NCI-H2171 treated with DMSO at 0.1 percent for 48 hours (cell line): ENCODE measurements at regions not wholly inside any gene's neighbourhood (a gene's known extent, or its start where the extent isn't known, plus 50 kb on each side); places are given as distances from the start of the nearest gene placed in this dataset.
"Not testable (repeated sequence)": the region's sequence is repeated elsewhere in the genome, so short reads cannot be mapped to it uniquely, and the experiment has no call there.

Source experiments
- DNase-seq: peaks from one replicate; lab custom pipeline; 2025; lab: John Stamatoyannopoulos, UW

GRCh38 chr9:105022545-105022944, 94.6 kb upstream of the ABCA1 start:
- DNase-seq, result not testable (repeated sequence)

- DNase-seq, result no peak
Measured at GRCh38 chr9:105023788-105024187, 95.8 kb upstream of the ABCA1 start.

GRCh38 chr9:105024529-105024928, 96.6 kb upstream of the ABCA1 start:
- DNase-seq, result no peak

GRCh38 chr9:105026451-105026850, 98.5 kb upstream of the ABCA1 start:
- no peak for DNase-seq

- no peak for DNase-seq
Measured at GRCh38 chr9:105027084-105027483, 99.1 kb upstream of the ABCA1 start.

GRCh38 chr9:105030285-105030684, 102.3 kb upstream of the ABCA1 start:
- no peak for DNase-seq

GRCh38 chr9:105037139-105037538, 109.2 kb upstream of the ABCA1 start:
- DNase-seq, result no peak

- DNase-seq, result no peak
Measured at GRCh38 chr9:105038051-105038450, 110.1 kb upstream of the ABCA1 start.

- DNase-seq, result no peak
Measured at GRCh38 chr9:105039175-105039799, 111.3 kb upstream of the ABCA1 start.

- no peak for DNase-seq
Measured at GRCh38 chr9:105043370-105043936, 115.5 kb upstream of the ABCA1 start.

- DNase-seq, result no peak
Measured at GRCh38 chr9:105044518-105044917, 116.6 kb upstream of the ABCA1 start.

- DNase-seq, result peak; percentile 72
Measured at GRCh38 chr9:105046907-105047741, 119.2 kb upstream of the ABCA1 start.

- DNase-seq, result no peak
Measured at GRCh38 chr9:105047742-105048041, 119.7 kb upstream of the ABCA1 start.

- no peak for DNase-seq
Measured at GRCh38 chr9:105048331-105048730, 120.4 kb upstream of the ABCA1 start.

- DNase-seq, result no peak
Measured at GRCh38 chr9:105050296-105050695, 122.3 kb upstream of the ABCA1 start.

GRCh38 chr9:105051897-105052296, 123.9 kb upstream of the ABCA1 start:
- DNase-seq, result no peak

- no peak for DNase-seq
Measured at GRCh38 chr9:105052346-105052745, 124.4 kb upstream of the ABCA1 start.

- no peak for DNase-seq
Measured at GRCh38 chr9:105053209-105053652, 125.3 kb upstream of the ABCA1 start.

- DNase-seq, result no peak
Measured at GRCh38 chr9:105054491-105054890, 126.5 kb upstream of the ABCA1 start.

- DNase-seq, result peak; percentile 50
Measured at GRCh38 chr9:105055917-105056316, 128.0 kb upstream of the ABCA1 start.

GRCh38 chr9:105057551-105057950, 129.6 kb upstream of the ABCA1 start:
- DNase-seq, result no peak

GRCh38 chr9:105059252-105059651, 131.3 kb upstream of the ABCA1 start:
- no peak for DNase-seq

- peak; percentile 78 for DNase-seq
Measured at GRCh38 chr9:105062222-105062855, 134.4 kb upstream of the ABCA1 start.
